PFSK-1 (cell line): ENCODE measurements at regions not wholly inside any gene's neighbourhood (a gene's known extent, or its start where the extent isn't known, plus 50 kb on each side); places are given as distances from the start of the nearest gene placed in this dataset.

Source experiments
- FOXP2 ChIP-seq: optimal IDR thresholded peaks from 2 replicates; pipeline ENCODE3; 2011; ENCODE audit warnings: borderline replicate concordance, control low read depth, inconsistent platforms; ENCODE audit not compliant: insufficient read depth; ENCODE audit errors: extremely low read length, extremely low read depth
- POLR2AphosphoS5 ChIP-seq: IDR thresholded peaks from 2 replicates; pipeline ENCODE4 v1.6.1; 2012; ENCODE audit warnings: low read depth, mild to moderate bottlenecking, control low read depth, low read length, moderate library complexity
- REST ChIP-seq, 2 experiments: IDR thresholded peaks; 2 replicates each; pipeline versions ENCODE4 v1.6.1 to v1.8.0; 2011 to 2012; ENCODE audit warnings: low read depth in 2 of 2, low read length in 2 of 2, control low read depth in 1 of 2, inconsistent platforms in 1 of 2, mild to moderate bottlenecking in 1 of 2, moderate library complexity in 1 of 2; ENCODE audit not compliant: insufficient read depth in 1 of 2
- SIN3A ChIP-seq: IDR thresholded peaks from 2 replicates; pipeline ENCODE4 v1.6.1; 2012; ENCODE audit warnings: mild to moderate bottlenecking, low read length, moderate library complexity, borderline replicate concordance; ENCODE audit not compliant: insufficient read depth
- TAF1 ChIP-seq: IDR thresholded peaks from 2 replicates; pipeline ENCODE4 v1.6.1; 2012; ENCODE audit warnings: low read length, control low read depth, borderline replicate concordance; ENCODE audit not compliant: insufficient read depth

- no peak for TF ChIP-seq FOXP2
- no peak for TF ChIP-seq TAF1
- no peak for TF ChIP-seq REST (IDR thresholded peaks at IDR 0.05; ENCODE audit: insufficient read depth in 1 of 2, low read depth in 2 of 2, low read length in 2 of 2)
- TF ChIP-seq SIN3A = no peak
- TF ChIP-seq POLR2AphosphoS5 = no peak
Observed at GRCh38 chr2:139685090-139685983, 905.1 kb upstream of the NXPH2 start.

- TF ChIP-seq SIN3A (no peak), REST (IDR thresholded peaks at IDR 0.05; ENCODE audit: insufficient read depth in 1 of 2, low read depth in 2 of 2, low read length in 2 of 2) (no peak), FOXP2 (no peak), POLR2AphosphoS5 (no peak), TAF1 (no peak)
Observed at GRCh38 chr2:139684286-139684860, 904.2 kb upstream of the NXPH2 start.

GRCh38 chr2:139674577-139674976 is 894.4 kb upstream of the NXPH2 start:
- no peak for TF ChIP-seq FOXP2
- no peak for TF ChIP-seq SIN3A
- no peak for TF ChIP-seq POLR2AphosphoS5
- TF ChIP-seq REST (IDR thresholded peaks at IDR 0.05; ENCODE audit: insufficient read depth in 1 of 2, low read depth in 2 of 2, low read length in 2 of 2) = no peak
- TF ChIP-seq TAF1 = no peak

- TF ChIP-seq REST (IDR thresholded peaks at IDR 0.05; ENCODE audit: insufficient read depth in 1 of 2, low read depth in 2 of 2, low read length in 2 of 2) = no peak
- no peak for TF ChIP-seq POLR2AphosphoS5
- no peak for TF ChIP-seq FOXP2
- TF ChIP-seq SIN3A = no peak
- TF ChIP-seq TAF1 = no peak
Observed at GRCh38 chr2:139669675-139670074, 889.5 kb upstream of the NXPH2 start.
